PC-3 (cell line): ENCODE measurements at regions not wholly inside any gene's neighbourhood (a gene's known extent, or its start where the extent isn't known, plus 50 kb on each side); places are given as distances from the start of the nearest gene placed in this dataset.

Experiments used
- ATAC-seq: fragments of 200-7000 bp; cut with Tn5 transposase; 2 replicates; pipeline ENCODE4 v1.9.1; 2020; ENCODE audit warnings: mild to moderate bottlenecking, moderate library complexity
- BruUV-seq: library from RNA; stranded (reverse); fragments of 400-500 nt; replicated peaks from 2 replicates; lab custom pipeline; 2021; lab: Mats Ljungman, UMichigan
- CTCF ChIA-PET: fragments of 300-600 bp; sonication (Branson Sonifier 250); formaldehyde crosslinking; loops from one replicate; lab custom pipeline; 2022; ENCODE audit warnings: antibody characterized with exemption; lab: Charles Lee
- POLR2A ChIA-PET: fragments of 300-600 bp; sonication (Branson Sonifier 250); formaldehyde crosslinking; loops from one replicate; lab custom pipeline; 2022; ENCODE audit warnings: antibody characterized with exemption; ENCODE audit not compliant: unreplicated experiment; lab: Charles Lee
- DNase-seq: peaks from one replicate; pipeline ENCODE4 v3.0.0-alpha.2; 2015
- H2AFZ ChIP-seq: fragments of 300-600 bp; sonication (generic); 2 replicates; pipeline ENCODE4 v1.6.0; 2016; ENCODE audit warnings: antibody characterized with exemption, low read length
- H3F3A ChIP-seq: fragments of 300-600 bp; sonication (generic); one replicate; pipeline ENCODE4 v1.6.0; 2017; ENCODE audit warnings: antibody characterized with exemption, low read length, control low read depth, mild to moderate bottlenecking; ENCODE audit not compliant: unreplicated experiment
- H3K27ac ChIP-seq: fragments of 300-600 bp; sonication (generic); 2 replicates; pipeline ENCODE4 v1.5.1; 2016; ENCODE audit warnings: mild to moderate bottlenecking, low read length
- H3K27me3 ChIP-seq: fragments of 300-600 bp; sonication (generic); 2 replicates; pipeline ENCODE4 v1.6.1; 2016; ENCODE audit warnings: low read length, mixed read lengths
- H3K36me3 ChIP-seq: fragments of 300-600 bp; sonication (generic); 2 replicates; pipeline ENCODE4 v1.6.1; 2016; ENCODE audit warnings: low read depth, mixed run types, low read length, mixed read lengths
- H3K4me1 ChIP-seq: fragments of 300-600 bp; sonication (generic); 2 replicates; pipeline ENCODE4 v1.5.1; 2016; ENCODE audit warnings: low read length; ENCODE audit not compliant: insufficient read depth
- H3K4me2 ChIP-seq: fragments of 300-600 bp; sonication (generic); 2 replicates; pipeline ENCODE4 v1.6.0; 2016; ENCODE audit warnings: low read length
- H3K4me3 ChIP-seq: fragments of 300-600 bp; sonication (generic); 2 replicates; pipeline ENCODE4 v1.5.1; 2016; ENCODE audit warnings: mild to moderate bottlenecking, low read length, mixed read lengths
- H3K79me2 ChIP-seq: fragments of 300-600 bp; sonication (generic); 2 replicates; pipeline ENCODE4 v1.6.1; 2017; ENCODE audit warnings: low read length, mixed read lengths
- H3K9ac ChIP-seq: fragments of 300-600 bp; sonication (generic); 2 replicates; pipeline ENCODE4 v1.6.0; 2016; ENCODE audit warnings: mild to moderate bottlenecking, low read length
- H3K9me2 ChIP-seq: fragments of 300-600 bp; sonication (generic); replicated peaks from 2 replicates; pipeline ENCODE4 v1.6.1; 2016; ENCODE audit warnings: mixed run types, low read length, mixed read lengths
- H3K9me3 ChIP-seq: fragments of 300-600 bp; sonication (generic); 2 replicates; pipeline ENCODE4 v1.6.1; 2016; ENCODE audit warnings: low read length, mixed read lengths
- H4K20me1 ChIP-seq: fragments of 300-600 bp; sonication (generic); 2 replicates; pipeline ENCODE4 v1.6.1; 2016; ENCODE audit warnings: low read length, mixed read lengths
- CTCF ChIP-seq: fragments of 300-600 bp; sonication (generic); conservative IDR thresholded peaks from 2 replicates; pipeline ENCODE4 v1.5.1; 2017; ENCODE audit warnings: antibody characterized with exemption, low read depth, mild to moderate bottlenecking, low read length
- EZH2 ChIP-seq: fragments of 300-600 bp; sonication (generic); IDR thresholded peaks from one replicate; pipeline ENCODE4 v1.6.1; 2017; ENCODE audit warnings: antibody characterized with exemption, mild to moderate bottlenecking, low read length; ENCODE audit not compliant: unreplicated experiment
- EZH2phosphoT487 ChIP-seq: fragments of 300-600 bp; sonication (generic); IDR thresholded peaks from 2 replicates; pipeline ENCODE4 v1.6.1; 2018; ENCODE audit warnings: mild to moderate bottlenecking, antibody characterized with exemption, low read length, borderline replicate concordance
- intact Hi-C: fragments of 100-400 bp; cut with micrococcal nuclease; formaldehyde crosslinking; loops from 2 replicates; pipeline ENCODE4 v1.9.0; 2023

GRCh38 chr10:121292321-121292720 is 305.9 kb downstream of the FGFR2 start:
- intact Hi-C loops = no loop called here
- peaks cover 46% of the 10 kb centered on the region for H3K27me3 ChIP-seq
- no peak for TF ChIP-seq EZH2
- TF ChIP-seq CTCF = no peak
- no peak for TF ChIP-seq EZH2phosphoT487
- no peak overlapping the region for H3K4me2 ChIP-seq
- no peaks in the 10 kb centered on the region for H4K20me1 ChIP-seq
- H2AFZ ChIP-seq = no peak overlapping the region
- no peaks in the 10 kb centered on the region for H3K36me3 ChIP-seq
- H3K9ac ChIP-seq = no peak overlapping the region
- H3F3A ChIP-seq = no peaks in the 10 kb centered on the region
- BruUV-seq = no TSS peak
- DNase-seq = no peak
- H3K79me2 ChIP-seq = no peaks in the 10 kb centered on the region
- no peak overlapping the region for H3K4me3 ChIP-seq
- CTCF ChIA-PET = no interaction called here
- H3K4me1 ChIP-seq = no peaks in the 10 kb centered on the region
- H3K27ac ChIP-seq = no peak overlapping the region
- no peaks in the 10 kb centered on the region for H3K9me2 ChIP-seq
- H3K9me3 ChIP-seq = no peaks in the 10 kb centered on the region
- no peak for ATAC-seq
- POLR2A ChIA-PET = no interaction called here

DNA sequence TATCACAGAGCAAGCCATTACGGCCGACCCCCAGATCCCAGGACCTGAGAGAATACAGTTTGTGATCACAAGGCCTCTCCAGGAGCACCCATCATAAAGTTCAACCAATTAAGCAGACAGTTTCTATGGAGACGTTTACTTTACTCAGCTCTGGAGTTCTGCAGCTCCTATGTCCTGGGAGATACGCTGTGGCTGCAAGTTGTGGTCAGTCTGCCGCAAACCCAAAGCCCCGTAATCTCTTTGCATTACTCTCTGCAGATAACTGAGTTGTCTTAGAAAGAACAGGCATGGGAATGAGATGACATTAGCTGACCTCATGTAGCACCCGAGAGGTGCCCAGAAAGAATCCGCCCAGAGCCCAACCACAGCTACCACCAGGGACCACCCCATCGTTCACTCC is 305.1 kb downstream of the FGFR2 start:
- POLR2A ChIA-PET = no interaction called here
- H4K20me1 ChIP-seq = no peaks in the 10 kb centered on the region
- no peak overlapping the region for H2AFZ ChIP-seq
- no peaks in the 10 kb centered on the region for H3K4me1 ChIP-seq
- H3F3A ChIP-seq = no peaks in the 10 kb centered on the region
- H3K9ac ChIP-seq = no peak overlapping the region
- H3K27me3 ChIP-seq = peaks cover 46% of the 10 kb centered on the region
- no peak overlapping the region for H3K4me3 ChIP-seq
- no peak overlapping the region for H3K4me2 ChIP-seq
- H3K9me2 ChIP-seq = no peaks in the 10 kb centered on the region
- H3K79me2 ChIP-seq = no peaks in the 10 kb centered on the region
- DNase-seq (no peak), ATAC-seq (no peak)
- no TSS peak for BruUV-seq
- no peak overlapping the region for H3K27ac ChIP-seq
- no peaks in the 10 kb centered on the region for H3K36me3 ChIP-seq
- CTCF ChIA-PET = no interaction called here
- H3K9me3 ChIP-seq = no peaks in the 10 kb centered on the region
- TF ChIP-seq EZH2 (no peak), EZH2phosphoT487 (no peak), CTCF (no peak)
- intact Hi-C loops = no loop called here

GRCh38 chr10:121294630-121295029 is 303.6 kb downstream of the FGFR2 start:
- Histone ChIP-seq H3K79me2 (no peaks in the 10 kb centered on the region), H3K4me2 (no peak overlapping the region), H3K9ac (no peak overlapping the region), H3K4me1 (no peaks in the 10 kb centered on the region), H2AFZ (no peak overlapping the region), H3K9me2 (no peaks in the 10 kb centered on the region), H3K27me3 (peaks cover 40% of the 10 kb centered on the region), H3K27ac (no peak overlapping the region), H3K36me3 (no peaks in the 10 kb centered on the region), H3K9me3 (no peaks in the 10 kb centered on the region), H3K4me3 (no peak overlapping the region), H3F3A (no peaks in the 10 kb centered on the region), H4K20me1 (no peaks in the 10 kb centered on the region)
- DNase-seq (no peak), ATAC-seq (no peak)
- BruUV-seq = no TSS peak
- TF ChIP-seq EZH2phosphoT487 (no peak), EZH2 (no peak), CTCF (no peak)
- CTCF ChIA-PET = no interaction called here
- POLR2A ChIA-PET = no interaction called here
- intact Hi-C loops = no loop called here
